NCI-H2029 treated with DMSO at 0.1 percent for 48 hours (cell line): ENCODE measurements at regions not wholly inside any gene's neighbourhood (a gene's known extent, or its start where the extent isn't known, plus 50 kb on each side); places are given as distances from the start of the nearest gene placed in this dataset.
A peak's percentile ranks its signal among the peaks of the same experiment; 100 is the strongest.

Experiments used
- DNase-seq: peaks from one replicate; lab custom pipeline; 2025; lab: John Stamatoyannopoulos, UW

DNA sequence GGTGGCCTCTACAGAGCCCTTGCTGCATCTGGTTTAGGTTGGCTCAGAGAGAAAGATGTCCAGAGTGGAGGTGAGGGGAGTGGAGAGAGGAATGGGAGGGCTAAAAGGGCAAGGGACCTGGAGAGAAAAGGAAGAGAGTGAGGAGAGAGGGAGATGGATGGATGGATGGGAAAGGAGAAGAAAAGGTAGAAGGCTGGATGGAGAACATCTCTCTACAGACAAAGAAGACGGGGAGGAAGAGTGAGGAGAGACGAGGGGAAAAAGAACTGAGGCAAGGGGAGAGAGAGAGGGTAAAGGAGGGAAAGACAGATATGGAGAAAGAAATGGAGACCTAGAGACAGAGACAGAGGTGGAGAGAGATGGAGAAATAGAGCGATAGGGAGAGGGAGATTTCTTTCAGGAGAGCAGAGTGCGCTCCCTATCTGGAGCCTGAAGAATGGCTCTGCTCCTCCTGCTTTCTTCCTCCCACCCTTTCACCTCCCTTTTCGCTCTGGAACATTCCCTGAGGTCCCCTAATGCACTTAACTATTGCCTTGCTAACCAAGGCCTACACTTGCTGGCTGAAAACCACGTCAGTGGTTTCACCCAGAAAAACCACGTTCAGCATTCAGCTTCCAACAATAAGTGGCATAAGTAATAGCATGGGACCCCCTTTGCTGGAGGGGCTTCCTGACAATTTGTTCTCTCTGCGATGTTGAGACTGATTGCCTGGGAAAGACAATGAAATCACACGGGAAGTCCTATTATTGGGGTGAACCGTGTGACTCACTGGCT, 286.3 kb downstream of the CDH26 start:
- no peak for DNase-seq

DNA sequence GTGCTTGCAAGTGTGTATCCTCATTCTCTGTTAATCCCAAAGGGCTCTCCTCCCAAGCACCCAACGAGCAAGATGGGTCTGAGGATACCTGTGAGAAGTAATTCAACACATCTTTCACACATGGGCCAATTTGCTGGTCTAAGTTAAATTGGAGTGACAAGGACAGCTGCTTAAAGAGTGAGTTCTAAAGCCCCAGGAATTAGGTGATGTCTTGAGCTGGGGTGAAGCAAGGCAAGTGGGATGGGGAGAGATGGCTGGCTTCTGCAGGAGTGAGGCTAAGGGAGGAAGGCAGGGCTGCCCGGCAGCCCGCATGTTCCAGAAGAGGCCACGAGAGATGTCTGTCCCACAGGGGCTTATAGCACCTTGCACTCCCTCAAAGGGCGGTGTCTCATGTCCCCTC, 288.5 kb downstream of the CDH26 start:
- DNase-seq: no peak

DNA sequence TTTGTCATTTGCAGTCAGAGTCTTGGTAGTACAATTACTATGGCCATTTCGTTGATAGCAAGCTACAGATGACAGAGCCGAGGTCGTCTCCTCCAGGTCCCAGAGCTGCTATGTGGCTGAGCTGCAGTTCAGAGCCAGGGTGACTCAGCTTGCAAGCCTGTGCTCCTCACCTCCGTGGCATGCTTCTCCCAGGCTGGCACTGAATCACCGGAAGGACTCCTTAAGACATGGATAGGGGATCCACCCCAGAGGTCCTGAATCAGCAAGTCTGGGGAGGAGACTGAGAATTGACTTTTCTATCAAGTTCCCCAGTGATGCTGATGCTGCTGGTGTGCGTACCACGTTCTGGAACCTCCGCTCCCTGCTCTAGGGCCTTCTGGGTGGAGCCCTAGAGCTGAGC, 291.2 kb downstream of the CDH26 start:
- no peak for DNase-seq

DNA sequence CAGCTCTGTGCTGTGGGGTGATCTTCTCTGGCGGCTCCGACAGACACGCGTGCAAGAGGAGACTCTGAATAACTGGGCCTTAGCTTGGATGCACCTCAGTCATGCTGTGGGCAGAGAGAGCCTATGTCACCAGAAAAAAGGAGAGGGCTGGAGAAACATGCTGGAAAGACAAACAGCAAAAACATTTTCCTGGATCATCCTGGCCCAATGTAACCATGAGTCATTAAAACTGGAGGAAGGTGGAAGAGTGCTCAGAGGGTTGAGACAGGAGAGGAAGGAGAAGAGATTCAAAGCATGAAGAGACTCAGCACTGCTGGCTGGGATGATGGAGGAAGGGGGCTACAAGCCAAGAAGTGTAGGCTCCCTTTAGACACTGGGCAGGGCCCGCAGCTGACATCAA, 292.0 kb downstream of the CDH26 start:
- no peak for DNase-seq

DNA sequence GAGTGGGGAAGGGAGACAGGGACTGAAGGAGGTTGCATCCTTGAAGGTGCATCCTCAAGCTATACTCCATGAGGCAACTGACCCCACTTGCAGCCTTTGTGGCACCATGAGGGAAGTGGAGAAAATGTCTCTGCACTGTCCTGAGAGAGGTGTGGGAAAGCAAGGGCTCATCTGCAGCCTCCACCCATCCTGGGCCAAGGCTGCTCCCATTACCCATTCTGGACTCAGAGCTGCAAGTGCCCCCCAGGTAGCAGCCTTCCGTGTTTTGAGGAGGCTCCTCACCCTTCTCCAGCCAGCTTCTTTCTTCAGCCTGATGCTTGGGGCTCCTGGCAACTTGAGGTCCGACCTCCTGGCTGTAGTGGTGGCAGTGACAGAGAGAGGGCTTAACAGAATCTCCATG, 294.6 kb downstream of the CDH26 start:
- DNase-seq: no peak

DNA sequence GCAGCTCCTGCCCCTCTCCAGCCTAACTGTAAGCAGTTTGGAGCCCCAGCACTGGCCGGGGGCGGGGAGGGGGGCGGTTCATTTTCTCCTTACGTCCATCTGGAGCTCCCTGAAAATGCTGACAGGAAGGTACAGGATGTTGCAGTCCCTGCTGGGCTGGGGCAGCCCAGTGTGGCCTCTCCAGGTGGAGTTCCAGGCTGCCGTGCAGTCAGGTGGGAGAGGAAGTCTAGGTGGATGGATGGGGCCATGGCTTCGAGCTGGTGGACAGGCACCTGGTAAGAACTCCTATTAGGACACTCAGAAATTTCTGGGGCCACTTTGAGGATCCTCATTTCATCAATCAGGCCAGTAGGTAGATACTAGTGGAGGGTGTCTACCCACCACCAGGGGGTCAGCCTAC, 295.2 kb downstream of the CDH26 start:
- DNase-seq: no peak

DNA sequence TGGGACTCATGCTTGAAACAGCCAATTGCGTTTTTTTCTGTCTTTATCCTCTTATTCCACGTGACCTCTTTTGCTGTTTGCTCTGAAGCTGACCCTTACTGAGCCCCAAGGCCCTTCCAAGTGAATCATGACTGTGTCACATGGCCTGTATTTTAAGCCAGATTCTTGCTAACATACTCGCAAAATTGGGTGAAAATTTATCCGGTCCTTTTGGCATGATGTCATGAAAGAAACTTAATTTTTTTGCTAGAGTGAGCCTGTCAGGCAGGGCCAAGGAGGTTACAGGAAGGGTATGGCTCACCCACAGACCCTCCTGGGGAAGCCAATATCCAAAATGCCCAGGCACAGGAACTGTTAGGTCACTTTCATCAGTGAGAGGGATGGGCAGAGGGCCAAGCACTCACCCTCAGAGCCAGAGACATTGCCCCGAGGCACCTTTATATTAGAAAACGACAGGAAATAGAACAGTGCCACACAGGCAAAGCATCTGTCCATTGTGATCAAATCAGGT, 296.7 kb downstream of the CDH26 start:
- DNase-seq: peak; percentile 60

DNA sequence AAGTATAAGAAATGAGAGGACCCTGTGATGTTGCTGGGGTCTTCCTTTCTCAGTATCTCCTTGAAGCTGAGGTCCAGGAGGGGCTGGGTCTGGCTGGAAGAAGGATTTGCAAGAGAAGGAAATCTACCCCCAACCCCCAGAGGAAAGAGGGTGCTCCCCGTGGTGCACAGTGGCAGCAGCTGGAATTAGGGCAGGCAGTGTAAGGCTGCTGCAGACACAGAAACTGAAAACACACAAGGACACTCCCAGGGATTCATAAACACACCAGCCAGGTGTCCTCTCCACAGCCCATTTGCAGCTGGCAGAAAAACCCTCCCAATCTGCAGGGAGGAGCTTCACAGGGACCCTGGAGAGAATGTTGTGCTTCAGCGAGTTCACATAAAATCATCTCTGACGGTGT, 297.2 kb downstream of the CDH26 start:
- DNase-seq: no peak

DNA sequence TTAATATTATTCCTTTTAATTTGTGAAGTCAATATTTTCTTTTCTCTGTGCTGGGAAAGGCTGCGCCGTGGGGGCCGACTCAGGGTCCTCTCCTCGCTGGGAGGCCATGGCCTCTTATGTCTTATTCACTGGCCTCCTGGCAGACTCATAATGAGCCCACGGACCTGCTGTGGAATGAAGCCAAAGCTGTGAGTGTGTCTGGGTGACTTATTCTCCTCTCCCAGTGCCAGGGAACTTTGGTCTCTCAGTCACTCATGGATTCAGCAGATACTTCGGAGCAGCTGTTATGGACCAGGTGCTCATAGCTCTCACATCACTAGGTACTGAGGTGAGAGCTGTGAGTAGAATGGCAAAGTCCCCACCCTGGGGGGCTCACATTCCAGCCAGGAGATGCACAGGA, 297.6 kb downstream of the CDH26 start:
- no peak for DNase-seq

DNA sequence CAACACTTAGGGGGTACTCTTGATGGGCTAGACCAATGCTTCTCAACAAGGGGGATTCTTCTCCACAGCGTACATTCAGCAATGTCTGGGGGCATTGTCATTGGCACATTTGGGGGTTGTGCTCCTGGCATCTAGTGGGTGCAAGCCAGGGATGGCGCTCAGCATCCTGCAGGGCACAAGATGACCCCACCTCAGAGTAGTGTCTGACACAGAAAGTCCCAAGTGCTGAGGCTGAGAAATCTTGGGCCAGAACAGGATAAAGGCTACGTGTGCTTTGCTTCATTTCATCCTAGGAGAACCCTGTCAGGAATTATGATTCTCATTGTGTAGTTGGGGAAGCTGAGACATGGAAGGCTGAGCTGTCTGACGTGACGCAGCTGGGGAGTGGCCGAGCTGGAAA, 298.6 kb downstream of the CDH26 start:
- no peak for DNase-seq

DNA sequence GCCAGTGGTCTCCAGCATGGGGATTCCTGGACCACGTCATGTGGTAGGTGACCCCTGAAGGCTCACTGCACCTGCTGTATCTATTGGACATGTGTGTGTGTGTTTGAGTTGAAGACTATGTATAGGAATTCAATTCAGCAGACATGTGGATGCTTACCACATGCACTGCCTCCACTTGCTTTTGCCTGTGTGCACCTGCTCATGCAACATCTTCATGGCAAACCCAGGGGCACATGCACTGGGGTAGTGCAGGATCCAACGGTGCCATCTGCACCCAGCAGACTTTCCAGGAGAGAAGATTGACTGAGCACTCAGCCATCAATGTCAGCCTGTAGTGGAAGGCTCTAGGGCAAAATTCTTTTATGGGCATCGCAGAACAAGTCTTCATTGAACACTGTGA, 299.4 kb downstream of the CDH26 start:
- no peak for DNase-seq

DNA sequence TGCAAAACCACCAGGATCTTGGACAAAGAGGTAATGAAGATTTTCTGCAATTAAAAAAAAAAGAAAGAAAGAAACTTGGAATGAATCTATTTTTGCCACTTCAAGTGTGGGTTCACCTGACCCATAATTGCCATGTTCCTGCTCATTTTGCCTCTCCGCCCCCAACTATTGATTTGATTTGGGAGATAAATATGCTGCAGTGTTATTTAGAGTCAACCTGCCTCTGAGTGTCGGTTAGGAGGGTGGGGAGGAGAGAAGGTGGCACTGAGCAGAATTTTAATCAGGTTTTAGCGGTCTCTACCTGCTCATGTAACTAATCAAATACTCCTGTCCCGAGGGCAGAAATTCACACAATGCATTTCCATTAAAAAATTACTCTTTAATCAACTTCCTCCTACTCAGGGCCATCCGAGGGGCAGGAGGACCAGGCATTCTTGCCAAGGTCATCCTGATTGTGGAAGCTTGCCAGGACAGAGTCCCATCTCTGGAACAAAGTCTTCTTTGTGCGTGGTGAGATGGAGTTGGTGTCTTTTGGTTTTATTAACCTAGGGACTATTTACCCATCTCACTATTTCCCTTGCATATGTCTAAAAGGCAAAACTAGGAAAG, 300.1 kb downstream of the CDH26 start:
- DNase-seq: no peak

DNA sequence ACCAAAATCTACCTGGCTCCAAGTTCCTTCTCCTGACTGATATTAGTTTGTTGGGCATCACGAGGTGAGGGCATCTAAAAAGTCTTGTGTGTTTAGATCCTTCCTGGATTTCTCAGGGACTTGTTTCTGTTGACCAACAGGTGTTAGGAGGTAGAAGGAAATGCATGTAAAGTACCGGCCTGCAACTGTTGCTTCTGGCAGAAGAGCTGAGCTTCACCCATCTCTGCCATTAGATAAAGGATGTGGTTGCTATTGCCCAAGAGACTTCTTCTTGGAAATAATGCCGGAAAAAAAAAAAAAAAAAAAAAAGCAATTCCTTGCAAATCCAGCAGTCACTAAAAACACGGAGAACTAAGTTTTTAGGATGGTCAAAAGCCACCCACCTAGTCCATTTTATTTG, 303.1 kb downstream of the CDH26 start:
- no peak for DNase-seq

DNA sequence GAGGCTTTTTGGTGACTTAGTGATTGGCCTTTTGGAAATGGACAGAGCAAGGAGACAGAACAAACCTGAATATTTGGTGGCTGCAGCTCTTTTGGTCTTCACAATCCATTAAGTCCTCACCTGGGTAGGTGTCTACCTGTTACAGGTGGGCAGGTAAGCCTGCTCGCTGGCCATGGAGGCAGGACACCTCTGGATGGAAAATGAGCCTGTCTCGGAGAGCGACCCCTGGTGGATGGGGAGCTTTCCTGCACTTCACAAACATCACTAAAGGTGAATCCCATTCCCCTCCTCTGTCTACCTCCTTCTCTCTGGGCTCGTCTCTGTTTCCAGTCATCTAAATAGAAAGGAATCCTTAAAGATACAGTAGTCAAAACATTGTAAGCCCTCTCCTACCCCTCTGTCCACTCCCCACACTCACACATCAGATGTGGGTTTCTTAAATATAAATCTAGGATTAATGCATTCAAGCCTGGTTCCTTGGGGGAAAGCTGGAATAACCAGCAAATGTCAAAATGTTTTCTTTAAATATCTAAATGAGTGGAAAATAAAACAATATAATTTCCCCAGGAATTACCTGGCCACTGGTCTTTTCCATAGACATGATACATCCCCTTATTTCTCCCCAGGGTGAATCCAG, 304.9 kb downstream of the CDH26 start:
- no peak for DNase-seq

DNA sequence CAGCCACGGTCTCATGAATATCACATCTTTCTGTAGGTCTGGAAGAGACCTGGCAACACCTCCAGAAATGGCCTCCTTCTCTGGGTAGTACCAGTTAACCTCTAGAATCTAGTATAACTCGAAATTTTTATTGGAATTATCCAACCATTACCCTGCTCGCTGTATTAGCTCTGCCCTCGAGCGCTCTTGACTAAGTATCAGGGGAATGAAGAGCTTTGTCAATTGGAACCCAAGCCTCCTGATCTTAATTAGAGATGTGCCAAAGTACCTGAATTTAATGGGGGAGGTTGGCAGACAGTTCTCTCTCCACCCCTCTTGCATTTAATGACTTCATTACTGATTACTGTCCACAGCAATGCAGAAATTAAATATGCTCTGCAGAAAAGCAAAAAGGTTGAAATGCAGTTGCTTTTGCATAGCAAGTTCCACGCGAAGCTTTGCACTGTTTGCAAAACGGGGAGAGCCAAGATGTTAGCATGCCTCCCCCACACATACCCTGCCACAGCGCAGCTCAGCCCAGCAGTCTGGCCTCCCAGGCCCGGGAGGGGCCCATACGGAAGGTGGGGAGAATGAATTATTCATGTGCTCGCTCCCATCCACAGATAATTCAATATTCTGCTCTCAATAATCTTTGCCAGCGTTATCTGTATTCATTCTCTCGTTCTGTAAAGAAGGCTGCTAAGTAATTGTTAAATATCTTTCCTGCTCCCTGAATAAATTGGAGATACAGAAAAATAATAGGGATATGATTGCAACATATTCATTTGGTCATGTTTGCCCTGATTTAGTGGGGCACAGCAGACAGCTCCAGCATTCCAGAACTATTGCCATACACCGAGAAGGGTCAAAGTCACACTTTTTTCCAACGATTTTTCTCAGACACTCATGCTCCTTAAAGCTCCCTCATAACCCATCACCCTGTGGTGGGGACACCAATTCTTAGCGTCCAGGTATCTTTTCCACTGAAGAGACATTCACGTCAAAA, 305.8 kb downstream of the CDH26 start:
- no peak for DNase-seq

DNA sequence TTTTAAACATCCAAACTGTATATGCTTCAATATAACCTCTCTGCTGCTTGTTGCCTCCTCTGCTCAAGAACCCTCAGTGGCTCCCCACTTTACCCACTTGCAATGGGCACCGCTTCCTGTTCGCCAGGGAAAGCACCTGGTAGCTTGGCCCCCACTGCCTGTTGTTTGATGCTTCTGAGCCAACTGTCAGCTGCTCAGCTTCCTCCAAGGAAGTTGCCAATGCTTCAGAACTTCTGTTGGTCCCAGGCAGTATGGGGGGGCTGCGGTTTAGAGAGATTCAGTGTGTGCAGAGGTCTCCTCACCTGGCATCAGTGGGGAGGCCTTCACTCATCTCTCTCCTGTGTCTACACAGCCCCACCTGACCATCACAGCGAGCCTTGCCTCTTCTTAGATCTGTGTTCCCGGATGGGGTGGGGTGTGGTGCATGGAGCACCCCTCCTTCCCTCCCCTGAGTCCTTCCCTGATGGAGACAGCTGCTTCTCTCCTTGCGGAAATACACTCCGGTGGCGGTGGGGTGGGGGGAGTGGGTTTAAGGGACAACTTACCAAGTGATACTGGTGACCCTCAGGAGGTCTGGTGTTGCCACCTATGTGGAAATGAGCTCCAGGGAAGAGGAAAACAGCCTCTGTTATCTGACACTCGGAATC, 308.1 kb downstream of the CDH26 start:
- no peak for DNase-seq

DNA sequence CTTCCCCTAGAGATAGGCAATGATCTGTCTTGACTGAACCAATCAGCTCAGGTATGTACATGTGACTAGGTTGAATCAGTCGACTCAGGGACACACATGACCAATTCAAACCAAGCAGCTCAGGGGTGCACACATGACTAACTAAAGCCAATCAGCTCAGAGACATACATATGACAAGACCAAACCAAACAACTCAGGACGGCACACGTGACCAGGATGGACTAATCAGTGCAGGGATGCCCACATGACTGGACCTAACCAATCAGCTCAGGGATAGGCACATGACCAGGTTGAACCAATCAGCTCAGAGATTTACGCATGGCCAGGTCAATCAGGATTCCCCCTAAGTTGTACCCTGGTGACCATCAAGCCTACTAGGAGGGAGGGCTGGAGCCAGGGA, 310.3 kb downstream of the CDH26 start:
- no peak for DNase-seq

DNA sequence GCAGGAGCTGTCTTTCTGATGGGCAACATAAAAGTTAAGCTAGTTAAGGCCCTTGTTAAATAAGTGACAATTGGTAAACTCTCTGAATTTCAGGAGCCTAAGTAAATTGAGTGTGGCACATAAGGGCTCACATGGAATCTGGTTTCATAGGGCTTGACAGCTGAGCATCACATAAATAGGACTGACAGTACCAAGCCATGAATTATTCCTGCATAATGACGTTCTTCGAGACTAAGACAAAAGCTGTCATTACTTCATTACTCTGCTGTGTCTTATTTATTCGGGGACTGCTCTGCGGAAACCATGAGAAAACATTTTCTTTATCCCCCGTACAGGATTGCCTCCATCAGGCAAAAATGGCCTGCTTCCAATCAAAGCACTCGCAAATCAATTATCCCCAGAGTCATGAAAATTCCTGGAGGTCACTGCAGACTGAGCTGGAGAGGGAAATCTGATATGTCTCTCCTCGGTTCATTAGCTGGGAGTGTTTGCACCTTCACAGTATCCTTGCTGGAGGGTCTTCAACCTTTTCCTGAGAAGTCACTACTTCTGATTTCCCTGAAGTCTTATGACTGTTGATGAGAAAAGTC, 311.4 kb downstream of the CDH26 start:
- DNase-seq: no peak

DNA sequence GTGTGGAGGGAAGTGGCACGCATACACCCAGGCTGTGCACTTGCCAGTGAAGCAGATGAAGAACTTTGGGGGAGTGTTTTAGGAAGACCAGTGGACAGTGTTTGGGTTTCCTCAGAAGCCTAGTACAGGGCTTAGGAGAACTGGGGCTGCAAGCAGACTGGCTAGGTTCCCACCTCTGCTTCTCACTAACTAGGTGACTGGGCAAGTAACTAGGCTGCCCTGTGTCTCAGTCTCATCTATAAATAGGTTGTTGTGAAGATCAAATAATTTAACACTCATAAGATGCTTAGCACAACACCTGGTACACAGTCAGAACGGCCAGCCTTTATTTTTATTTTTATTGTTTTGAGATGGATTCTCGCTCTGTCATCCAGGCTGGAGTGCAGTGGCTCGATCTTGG, 312.1 kb downstream of the CDH26 start:
- DNase-seq: no peak

DNA sequence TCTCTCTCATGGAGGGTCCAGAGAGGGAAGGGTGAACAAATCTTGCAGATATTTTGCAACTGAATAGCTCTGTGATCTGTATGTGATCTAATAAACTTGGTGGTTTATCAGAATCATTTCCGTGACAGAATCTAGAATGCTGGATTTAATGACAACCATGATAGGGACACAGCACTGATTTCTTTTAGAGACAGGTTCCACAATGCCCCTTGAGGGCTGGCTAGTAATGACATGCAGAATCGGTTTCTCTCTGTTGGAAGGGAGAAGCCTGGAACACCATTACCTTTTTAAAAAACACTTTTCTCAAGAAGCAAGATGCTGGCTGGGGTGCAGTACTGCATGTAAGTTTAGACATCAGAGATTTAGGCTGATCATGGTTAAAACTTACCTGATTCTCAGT, 313.4 kb downstream of the CDH26 start:
- no peak for DNase-seq

DNA sequence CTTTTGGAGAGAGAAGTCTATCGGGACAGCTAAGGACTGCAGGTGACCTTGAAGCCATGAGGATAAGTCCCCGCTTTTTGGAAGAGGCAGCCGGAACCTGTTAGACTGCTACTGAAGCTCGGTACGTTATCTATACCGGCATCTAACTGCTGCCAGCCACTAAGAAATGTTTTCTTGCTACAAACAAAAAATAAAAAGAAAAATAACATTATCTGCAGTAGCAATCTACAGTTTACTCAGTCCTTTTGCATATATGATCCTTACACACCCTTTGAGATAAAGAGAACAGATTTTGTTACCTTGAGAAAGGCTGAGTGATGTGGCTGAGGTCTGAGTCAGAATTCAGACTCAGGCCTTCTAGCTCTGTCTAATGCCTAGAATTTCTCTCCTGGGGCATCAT, 314.6 kb downstream of the CDH26 start:
- no peak for DNase-seq
